Panc1 (cell line): ENCODE measurements at regions not wholly inside any gene's neighbourhood (a gene's known extent, or its start where the extent isn't known, plus 50 kb on each side); places are given as distances from the start of the nearest gene placed in this dataset.

ENCODE experiments used
- POLR2AphosphoS5 ChIP-seq: IDR thresholded peaks from 2 replicates; pipeline ENCODE4 v1.6.1; 2012; ENCODE audit warnings: mild to moderate bottlenecking, low read depth, low read length, moderate library complexity
- TF ChIP-seq, protein P1 (sequence below): fragments of 450-650 bp; IDR thresholded peaks from 2 replicates; pipeline ENCODE4 v1.5.1; 2017; ENCODE audit warnings: mild to moderate bottlenecking
- TF ChIP-seq, protein P2 (sequence below), 2 experiments: IDR thresholded peaks; 2 replicates each; pipeline ENCODE4 v1.6.1; 2011 to 2012; ENCODE audit warnings: low read depth in 2 of 2, control low read depth in 1 of 2, low read length in 1 of 2, mild to moderate bottlenecking in 1 of 2, moderate library complexity in 1 of 2; ENCODE audit not compliant: insufficient read depth in 1 of 2

DNA sequence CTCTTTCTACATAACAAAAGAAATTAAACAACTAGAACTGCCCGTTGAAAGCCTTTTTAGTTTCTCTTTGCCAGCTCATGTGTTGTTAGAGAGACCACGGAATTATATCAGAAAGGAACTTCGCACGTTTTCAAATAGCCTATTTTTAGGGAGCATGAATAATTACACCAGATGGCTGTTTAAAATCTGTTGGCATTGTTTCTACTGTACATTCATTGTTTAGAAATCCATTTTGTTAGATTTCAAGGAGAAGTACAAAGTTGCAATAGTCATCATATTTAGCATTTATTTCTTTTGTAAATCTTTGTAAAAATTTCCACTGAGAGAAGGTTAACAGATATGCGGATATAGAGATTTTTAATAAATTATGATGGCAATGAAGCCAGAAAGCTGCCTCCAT is 403.0 kb upstream of the HS3ST1 start:
- TF ChIP-seq, protein P1, sequence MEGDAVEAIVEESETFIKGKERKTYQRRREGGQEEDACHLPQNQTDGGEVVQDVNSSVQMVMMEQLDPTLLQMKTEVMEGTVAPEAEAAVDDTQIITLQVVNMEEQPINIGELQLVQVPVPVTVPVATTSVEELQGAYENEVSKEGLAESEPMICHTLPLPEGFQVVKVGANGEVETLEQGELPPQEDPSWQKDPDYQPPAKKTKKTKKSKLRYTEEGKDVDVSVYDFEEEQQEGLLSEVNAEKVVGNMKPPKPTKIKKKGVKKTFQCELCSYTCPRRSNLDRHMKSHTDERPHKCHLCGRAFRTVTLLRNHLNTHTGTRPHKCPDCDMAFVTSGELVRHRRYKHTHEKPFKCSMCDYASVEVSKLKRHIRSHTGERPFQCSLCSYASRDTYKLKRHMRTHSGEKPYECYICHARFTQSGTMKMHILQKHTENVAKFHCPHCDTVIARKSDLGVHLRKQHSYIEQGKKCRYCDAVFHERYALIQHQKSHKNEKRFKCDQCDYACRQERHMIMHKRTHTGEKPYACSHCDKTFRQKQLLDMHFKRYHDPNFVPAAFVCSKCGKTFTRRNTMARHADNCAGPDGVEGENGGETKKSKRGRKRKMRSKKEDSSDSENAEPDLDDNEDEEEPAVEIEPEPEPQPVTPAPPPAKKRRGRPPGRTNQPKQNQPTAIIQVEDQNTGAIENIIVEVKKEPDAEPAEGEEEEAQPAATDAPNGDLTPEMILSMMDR, result no peak
- no peak for TF ChIP-seq POLR2AphosphoS5
- TF ChIP-seq, protein P2, sequence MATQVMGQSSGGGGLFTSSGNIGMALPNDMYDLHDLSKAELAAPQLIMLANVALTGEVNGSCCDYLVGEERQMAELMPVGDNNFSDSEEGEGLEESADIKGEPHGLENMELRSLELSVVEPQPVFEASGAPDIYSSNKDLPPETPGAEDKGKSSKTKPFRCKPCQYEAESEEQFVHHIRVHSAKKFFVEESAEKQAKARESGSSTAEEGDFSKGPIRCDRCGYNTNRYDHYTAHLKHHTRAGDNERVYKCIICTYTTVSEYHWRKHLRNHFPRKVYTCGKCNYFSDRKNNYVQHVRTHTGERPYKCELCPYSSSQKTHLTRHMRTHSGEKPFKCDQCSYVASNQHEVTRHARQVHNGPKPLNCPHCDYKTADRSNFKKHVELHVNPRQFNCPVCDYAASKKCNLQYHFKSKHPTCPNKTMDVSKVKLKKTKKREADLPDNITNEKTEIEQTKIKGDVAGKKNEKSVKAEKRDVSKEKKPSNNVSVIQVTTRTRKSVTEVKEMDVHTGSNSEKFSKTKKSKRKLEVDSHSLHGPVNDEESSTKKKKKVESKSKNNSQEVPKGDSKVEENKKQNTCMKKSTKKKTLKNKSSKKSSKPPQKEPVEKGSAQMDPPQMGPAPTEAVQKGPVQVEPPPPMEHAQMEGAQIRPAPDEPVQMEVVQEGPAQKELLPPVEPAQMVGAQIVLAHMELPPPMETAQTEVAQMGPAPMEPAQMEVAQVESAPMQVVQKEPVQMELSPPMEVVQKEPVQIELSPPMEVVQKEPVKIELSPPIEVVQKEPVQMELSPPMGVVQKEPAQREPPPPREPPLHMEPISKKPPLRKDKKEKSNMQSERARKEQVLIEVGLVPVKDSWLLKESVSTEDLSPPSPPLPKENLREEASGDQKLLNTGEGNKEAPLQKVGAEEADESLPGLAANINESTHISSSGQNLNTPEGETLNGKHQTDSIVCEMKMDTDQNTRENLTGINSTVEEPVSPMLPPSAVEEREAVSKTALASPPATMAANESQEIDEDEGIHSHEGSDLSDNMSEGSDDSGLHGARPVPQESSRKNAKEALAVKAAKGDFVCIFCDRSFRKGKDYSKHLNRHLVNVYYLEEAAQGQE (IDR thresholded peaks at IDR 0.05; ENCODE audit: insufficient read depth in 1 of 2, low read depth in 2 of 2, low read length in 1 of 2), result no peak
